Thoracic aorta (tissue), 2 donors: ENCODE measurements at regions not wholly inside any gene's neighbourhood (a gene's known extent, or its start where the extent isn't known, plus 50 kb on each side); places are given as distances from the start of the nearest gene placed in this dataset.

Experiments
- ATAC-seq: fragments of 150-250 bp; one replicate; pipeline ENCODE4 v1.8.0; 2017; ENCODE audit warnings: low read depth; ENCODE audit not compliant: insufficient number of reproducible peaks, low FRiP score
- DNase-seq: peaks from one replicate; pipeline ENCODE4 v3.0.0-alpha.2; 2020; ENCODE audit warnings: low spot score
- H3K27ac ChIP-seq, 2 donors: fragments of 200-600 bp; sonication (generic); 1 replicate in 1 of 2; 2 replicates in 1 of 2; pipeline ENCODE4 v1.5.1; 2016; ENCODE audit warnings: mild to moderate bottlenecking in 2 of 2, moderate library complexity in 2 of 2
- H3K27me3 ChIP-seq: fragments of 200-600 bp; sonication (generic); replicated peaks from 2 replicates; pipeline ENCODE4 v1.6.0; 2016; ENCODE audit warnings: mild to moderate bottlenecking; ENCODE audit not compliant: insufficient read depth
- H3K36me3 ChIP-seq: fragments of 200-600 bp; sonication (generic); one replicate; pipeline ENCODE4 v1.5.1; 2016
- H3K4me1 ChIP-seq, 2 donors: fragments of 200-600 bp; sonication (generic); 1 replicate in 1 of 2; 2 replicates in 1 of 2; pipeline versions ENCODE4 v1.5.1 to v1.6.0; 2016; ENCODE audit warnings: low read depth in 2 of 2, mild to moderate bottlenecking in 1 of 2; ENCODE audit not compliant: control insufficient read depth in 1 of 2
- H3K4me3 ChIP-seq: fragments of 200-600 bp; sonication (generic); 2 replicates; pipeline ENCODE4 v1.5.1; 2016; ENCODE audit warnings: mild to moderate bottlenecking
- H3K9me3 ChIP-seq: fragments of 200-600 bp; sonication (generic); 2 replicates; pipeline ENCODE4 v1.5.1; 2016
- TF ChIP-seq, protein P1 (sequence below): fragments of 200-600 bp; sonication (generic); IDR thresholded peaks from one replicate; pipeline ENCODE4 v1.5.1; 2019; ENCODE audit warnings: antibody characterized with exemption

DNA sequence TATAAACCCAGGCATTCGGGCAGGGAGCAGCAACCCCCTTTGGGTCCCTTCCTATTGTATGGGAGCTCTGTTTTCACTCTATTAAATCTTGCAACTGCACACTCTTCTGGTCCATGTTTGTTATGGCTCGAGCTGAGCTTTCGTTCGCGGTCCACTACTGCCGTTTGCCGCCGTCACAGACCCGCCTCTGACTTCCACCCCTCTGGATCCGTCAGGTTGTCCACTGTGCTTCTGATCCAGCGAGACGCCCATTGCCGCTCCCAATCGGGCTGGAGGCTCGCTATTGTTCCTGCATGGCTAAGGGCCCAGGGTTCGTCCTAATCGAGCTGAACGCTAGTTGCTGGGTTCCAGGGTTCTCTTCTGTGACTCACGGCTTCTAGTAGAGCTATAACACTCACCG lies 111.3 kb downstream of the TMEM170B start:
- Histone ChIP-seq H3K9me3 (no peaks in the 10 kb centered on the region), H3K27me3 (no peaks in the 10 kb centered on the region), H3K4me3 (no peak overlapping the region), H3K27ac (no peak overlapping the region), H3K4me1 (peaks cover 14 to 35% of the 10 kb centered on the region in 2 donors), H3K36me3 (no peaks in the 10 kb centered on the region)
- no peak for DNase-seq
- TF ChIP-seq, protein P1, sequence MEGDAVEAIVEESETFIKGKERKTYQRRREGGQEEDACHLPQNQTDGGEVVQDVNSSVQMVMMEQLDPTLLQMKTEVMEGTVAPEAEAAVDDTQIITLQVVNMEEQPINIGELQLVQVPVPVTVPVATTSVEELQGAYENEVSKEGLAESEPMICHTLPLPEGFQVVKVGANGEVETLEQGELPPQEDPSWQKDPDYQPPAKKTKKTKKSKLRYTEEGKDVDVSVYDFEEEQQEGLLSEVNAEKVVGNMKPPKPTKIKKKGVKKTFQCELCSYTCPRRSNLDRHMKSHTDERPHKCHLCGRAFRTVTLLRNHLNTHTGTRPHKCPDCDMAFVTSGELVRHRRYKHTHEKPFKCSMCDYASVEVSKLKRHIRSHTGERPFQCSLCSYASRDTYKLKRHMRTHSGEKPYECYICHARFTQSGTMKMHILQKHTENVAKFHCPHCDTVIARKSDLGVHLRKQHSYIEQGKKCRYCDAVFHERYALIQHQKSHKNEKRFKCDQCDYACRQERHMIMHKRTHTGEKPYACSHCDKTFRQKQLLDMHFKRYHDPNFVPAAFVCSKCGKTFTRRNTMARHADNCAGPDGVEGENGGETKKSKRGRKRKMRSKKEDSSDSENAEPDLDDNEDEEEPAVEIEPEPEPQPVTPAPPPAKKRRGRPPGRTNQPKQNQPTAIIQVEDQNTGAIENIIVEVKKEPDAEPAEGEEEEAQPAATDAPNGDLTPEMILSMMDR, result no peak
- no peak for ATAC-seq

DNA sequence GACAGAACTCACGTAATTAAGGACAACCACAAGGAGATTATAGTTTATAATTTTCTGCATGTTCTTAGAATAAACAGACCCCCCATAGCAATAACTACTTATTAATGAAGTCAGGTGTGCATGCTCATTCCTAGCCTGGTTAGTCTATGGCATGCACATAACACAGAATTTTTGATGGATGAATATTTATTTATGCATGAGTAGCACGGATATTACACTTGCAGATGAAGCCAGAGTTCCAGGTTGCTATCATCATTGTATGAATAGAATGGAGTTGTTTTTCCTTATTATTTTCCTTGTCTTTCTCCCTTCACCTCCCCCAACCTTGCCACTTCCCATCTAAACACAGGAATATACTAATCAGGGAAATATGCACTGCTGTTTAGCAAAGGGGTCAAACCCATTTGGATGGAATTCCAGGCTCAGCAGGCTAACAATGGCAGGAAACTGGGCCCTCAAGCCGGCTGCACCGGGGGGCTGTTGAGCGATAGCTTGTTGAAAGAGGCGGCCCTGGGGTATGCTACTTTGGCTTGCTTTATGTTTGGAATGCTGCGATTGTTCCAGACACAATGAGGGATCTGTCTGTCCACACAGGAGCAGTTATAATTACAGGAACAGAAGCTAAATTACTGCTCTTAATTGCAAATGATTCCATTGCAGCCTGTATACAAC lies 112.6 kb downstream of the TMEM170B start:
- Histone ChIP-seq H3K27me3 (no peaks in the 10 kb centered on the region), H3K36me3 (no peaks in the 10 kb centered on the region), H3K27ac (no peak overlapping the region), H3K9me3 (no peaks in the 10 kb centered on the region), H3K4me3 (no peak overlapping the region), H3K4me1 (peaks cover 14 to 42% of the 10 kb centered on the region in 2 donors)
- ATAC-seq, result no peak
- DNase-seq, result no peak
- TF ChIP-seq, protein P1, result no peak

DNA sequence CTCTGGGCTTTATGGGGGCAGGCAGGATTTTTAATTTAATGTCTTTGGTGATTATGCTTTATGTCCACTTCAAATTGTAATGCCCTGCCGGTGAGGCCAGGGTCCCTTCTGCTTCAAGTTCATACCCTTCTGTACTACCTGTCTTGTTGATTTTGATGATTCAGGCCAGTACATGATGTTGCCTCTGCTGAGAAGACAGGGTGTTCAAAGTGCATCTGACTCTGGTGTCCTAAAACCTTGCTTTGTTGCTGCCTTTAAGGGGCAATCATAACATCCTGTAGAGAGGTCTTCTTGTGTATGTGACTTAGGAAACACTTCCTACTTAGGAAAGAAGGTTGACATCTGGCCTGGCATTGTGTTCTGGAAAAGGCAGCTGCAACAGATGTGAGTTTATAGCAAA lies 113.2 kb downstream of the TMEM170B start:
- no peaks in the 10 kb centered on the region for H3K36me3 ChIP-seq
- no peak overlapping the region for H3K27ac ChIP-seq
- DNase-seq (no peak), ATAC-seq (no peak)
- peaks cover 14 to 45% of the 10 kb centered on the region in 2 donors for H3K4me1 ChIP-seq
- no peak overlapping the region for H3K4me3 ChIP-seq
- H3K27me3 ChIP-seq, result no peaks in the 10 kb centered on the region
- no peaks in the 10 kb centered on the region for H3K9me3 ChIP-seq
- TF ChIP-seq, protein P1, result no peak

DNA sequence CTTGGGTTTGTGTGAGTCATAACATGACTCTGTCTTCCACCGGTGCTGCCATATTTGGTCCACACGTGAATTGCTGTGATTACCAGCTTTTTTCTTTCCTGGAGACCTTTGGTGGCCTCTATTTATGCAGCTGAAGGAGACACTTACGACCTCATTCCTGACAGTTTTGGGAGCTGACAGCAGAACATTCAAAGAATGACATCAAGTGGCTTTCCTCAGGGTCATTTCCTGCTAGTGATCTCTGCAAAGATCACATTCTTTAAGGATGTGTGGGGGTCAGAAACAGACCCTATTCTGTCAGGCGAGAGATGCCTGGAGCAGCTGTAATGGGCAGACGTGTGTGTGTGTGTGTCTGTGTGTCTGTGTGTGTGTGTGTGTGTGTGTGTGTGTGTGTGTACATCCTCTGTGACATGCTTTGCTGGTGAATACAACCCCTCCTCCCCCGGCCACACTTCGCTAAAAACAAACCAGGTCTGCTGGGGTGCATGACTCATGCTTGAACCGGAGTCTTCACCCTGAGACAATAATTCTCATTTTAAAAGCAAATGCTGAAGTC lies 115.6 kb downstream of the TMEM170B start:
- Histone ChIP-seq H3K4me3 (no peak overlapping the region), H3K36me3 (no peaks in the 10 kb centered on the region), H3K27ac (no peak overlapping the region), H3K27me3 (no peaks in the 10 kb centered on the region), H3K9me3 (no peaks in the 10 kb centered on the region), H3K4me1 (peaks cover 12 to 32% of the 10 kb centered on the region in 2 donors)
- ATAC-seq (no peak), DNase-seq (no peak)
- TF ChIP-seq, protein P1, result no peak

DNA sequence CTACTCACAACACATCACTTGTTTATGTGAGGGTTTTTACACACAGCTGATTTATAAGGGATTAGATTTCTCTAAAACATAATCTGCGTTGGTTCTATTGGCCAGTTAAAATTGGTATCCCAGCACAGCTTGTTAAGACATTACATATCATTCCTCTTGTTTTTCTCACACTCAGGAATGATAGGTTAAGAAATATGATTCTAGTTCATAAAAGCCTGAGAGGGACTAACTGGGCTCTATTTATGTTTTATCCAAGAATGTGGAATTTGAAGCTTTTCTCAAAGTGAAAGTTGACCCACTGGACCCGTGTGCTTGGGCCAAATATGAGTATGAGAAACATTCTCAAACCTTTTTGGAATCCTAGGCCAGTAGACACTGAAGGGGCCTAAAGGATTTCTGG lies 117.3 kb downstream of the TMEM170B start:
- ATAC-seq (no peak), DNase-seq (no peak)
- Histone ChIP-seq H3K4me3 (no peak overlapping the region), H3K27ac (peak overlapping the region in 1 of 2 donors; percentile 25), H3K27me3 (no peaks in the 10 kb centered on the region), H3K9me3 (no peaks in the 10 kb centered on the region), H3K36me3 (no peaks in the 10 kb centered on the region), H3K4me1 (peaks cover 12 to 32% of the 10 kb centered on the region in 2 donors)
- TF ChIP-seq, protein P1, result no peak
